OCI-LY1 (cell line): ENCODE measurements at regions not wholly inside any gene's neighbourhood (a gene's known extent, or its start where the extent isn't known, plus 50 kb on each side); places are given as distances from the start of the nearest gene placed in this dataset.

ENCODE experiments used
- H2AFZ ChIP-seq: fragments of 200-600 bp; sonication (generic), shearing (Covaris generic); 2 replicates; pipeline ENCODE4 v1.6.0; 2014; ENCODE audit warnings: antibody characterized with exemption, mild to moderate bottlenecking, low read length
- H3F3A ChIP-seq: fragments of 200-600 bp; sonication (generic), shearing (Covaris generic); 2 replicates; pipeline ENCODE4 v1.6.0; 2014; ENCODE audit warnings: mild to moderate bottlenecking, antibody characterized with exemption, low read length, moderate library complexity; ENCODE audit not compliant: insufficient read depth
- H3K27ac ChIP-seq: fragments of 200-600 bp; sonication (generic); 2 replicates; pipeline ENCODE4 v1.5.1; 2014; ENCODE audit warnings: low read length, mixed run types, mild to moderate bottlenecking, low read depth; ENCODE audit not compliant: poor library complexity, severe bottlenecking
- H3K27me3 ChIP-seq: fragments of 200-600 bp; sonication (generic); 2 replicates; pipeline ENCODE4 v1.6.0; 2014; ENCODE audit warnings: antibody characterized with exemption, mild to moderate bottlenecking, low read length, moderate library complexity; ENCODE audit not compliant: insufficient read depth
- H3K36me3 ChIP-seq: fragments of 200-600 bp; sonication (generic); 2 replicates; pipeline ENCODE4 v1.6.1; 2014; ENCODE audit warnings: mild to moderate bottlenecking, antibody characterized with exemption, low read length, moderate library complexity, mixed read lengths; ENCODE audit not compliant: insufficient read depth
- H3K4me1 ChIP-seq: fragments of 200-600 bp; sonication (generic); 2 replicates; pipeline ENCODE4 v1.5.1; 2014; ENCODE audit warnings: mild to moderate bottlenecking, low read length, moderate library complexity; ENCODE audit not compliant: insufficient read depth, severe bottlenecking
- H3K4me2 ChIP-seq: fragments of 200-600 bp; sonication (generic), shearing (Covaris generic); 2 replicates; pipeline ENCODE4 v1.6.1; 2014; ENCODE audit warnings: low read length
- H3K4me3 ChIP-seq: fragments of 200-600 bp; sonication (generic); 2 replicates; pipeline ENCODE4 v1.5.1; 2014; ENCODE audit warnings: low read length, low read depth, mild to moderate bottlenecking, mixed read lengths; ENCODE audit not compliant: poor library complexity, severe bottlenecking
- H3K79me2 ChIP-seq: fragments of 200-600 bp; shearing (Covaris generic); 2 replicates; pipeline ENCODE4 v1.6.1; 2016; ENCODE audit warnings: mixed run types, low read length, mixed read lengths; ENCODE audit not compliant: insufficient read depth
- H3K9ac ChIP-seq: fragments of 200-600 bp; sonication (generic), shearing (Covaris generic); 2 replicates; pipeline ENCODE4 v1.6.1; 2014; ENCODE audit warnings: mild to moderate bottlenecking, low read length, mixed read lengths
- H3K9me2 ChIP-seq: fragments of 200-600 bp; sonication (generic), shearing (Covaris generic); 2 replicates; pipeline ENCODE4 v1.6.1; 2014; ENCODE audit warnings: low read depth, mild to moderate bottlenecking, low read length, mixed read lengths
- H3K9me3 ChIP-seq: fragments of 200-600 bp; shearing (Covaris generic); 2 replicates; pipeline ENCODE4 v1.6.1; 2014; ENCODE audit warnings: low read length, mixed read lengths
- H4K20me1 ChIP-seq: fragments of 200-600 bp; sonication (generic), shearing (Covaris generic); 2 replicates; pipeline ENCODE4 v1.6.0; 2016; ENCODE audit warnings: mild to moderate bottlenecking, low read length; ENCODE audit not compliant: insufficient read depth
- EZH2 ChIP-seq: fragments of 200-600 bp; sonication (generic), shearing (Covaris generic); IDR thresholded peaks from 2 replicates; pipeline ENCODE4 v1.8.0; 2017; ENCODE audit warnings: borderline replicate concordance, mixed run types, mild to moderate bottlenecking, antibody characterized with exemption, low read length, moderate library complexity, mixed read lengths
- TF ChIP-seq, protein P1 (sequence below): fragments of 200-600 bp; sonication (generic), shearing (Covaris generic); IDR thresholded peaks from 2 replicates; pipeline ENCODE4 v1.5.1; 2017; ENCODE audit warnings: mild to moderate bottlenecking, antibody characterized with exemption, low read length, moderate library complexity, mixed read lengths

GRCh38 chr3:25156626-25157025, 271.4 kb upstream of the RARB start:
- Histone ChIP-seq H3F3A (no peaks in the 10 kb centered on the region), H3K27ac (no peak overlapping the region), H3K79me2 (no peaks in the 10 kb centered on the region), H3K27me3 (no peaks in the 10 kb centered on the region), H3K4me3 (no peak overlapping the region), H3K9me2 (no peaks in the 10 kb centered on the region), H3K36me3 (no peaks in the 10 kb centered on the region), H3K4me2 (no peak overlapping the region), H3K9me3 (no peaks in the 10 kb centered on the region), H3K4me1 (no peaks in the 10 kb centered on the region), H3K9ac (no peak overlapping the region), H2AFZ (no peak overlapping the region), H4K20me1 (no peaks in the 10 kb centered on the region)
- TF ChIP-seq EZH2: no peak
- TF ChIP-seq, protein P1, sequence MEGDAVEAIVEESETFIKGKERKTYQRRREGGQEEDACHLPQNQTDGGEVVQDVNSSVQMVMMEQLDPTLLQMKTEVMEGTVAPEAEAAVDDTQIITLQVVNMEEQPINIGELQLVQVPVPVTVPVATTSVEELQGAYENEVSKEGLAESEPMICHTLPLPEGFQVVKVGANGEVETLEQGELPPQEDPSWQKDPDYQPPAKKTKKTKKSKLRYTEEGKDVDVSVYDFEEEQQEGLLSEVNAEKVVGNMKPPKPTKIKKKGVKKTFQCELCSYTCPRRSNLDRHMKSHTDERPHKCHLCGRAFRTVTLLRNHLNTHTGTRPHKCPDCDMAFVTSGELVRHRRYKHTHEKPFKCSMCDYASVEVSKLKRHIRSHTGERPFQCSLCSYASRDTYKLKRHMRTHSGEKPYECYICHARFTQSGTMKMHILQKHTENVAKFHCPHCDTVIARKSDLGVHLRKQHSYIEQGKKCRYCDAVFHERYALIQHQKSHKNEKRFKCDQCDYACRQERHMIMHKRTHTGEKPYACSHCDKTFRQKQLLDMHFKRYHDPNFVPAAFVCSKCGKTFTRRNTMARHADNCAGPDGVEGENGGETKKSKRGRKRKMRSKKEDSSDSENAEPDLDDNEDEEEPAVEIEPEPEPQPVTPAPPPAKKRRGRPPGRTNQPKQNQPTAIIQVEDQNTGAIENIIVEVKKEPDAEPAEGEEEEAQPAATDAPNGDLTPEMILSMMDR: no peak

DNA sequence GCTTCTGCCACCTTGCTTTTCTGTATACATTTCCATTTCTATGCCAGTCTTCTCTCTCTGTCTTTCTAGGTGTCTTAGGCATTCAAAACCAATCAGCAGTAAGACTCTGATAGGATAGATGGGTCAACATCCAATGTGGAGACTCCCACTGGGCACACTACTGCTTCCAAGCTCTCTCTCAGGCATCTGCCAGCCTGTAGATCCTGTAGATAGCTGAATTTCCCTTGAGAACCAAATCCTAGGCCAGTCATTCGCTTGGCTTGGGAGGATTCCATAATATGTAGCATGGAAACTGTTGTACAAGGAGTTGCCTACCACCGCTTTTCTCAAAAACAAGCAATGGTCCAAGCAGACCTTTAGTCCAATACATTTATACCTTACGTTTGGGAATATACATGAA, 262.8 kb upstream of the RARB start:
- H3K9me3 ChIP-seq: no peaks in the 10 kb centered on the region
- H3K9me2 ChIP-seq: no peaks in the 10 kb centered on the region
- no peak overlapping the region for H3K27ac ChIP-seq
- H3K4me2 ChIP-seq: no peak overlapping the region
- H3K27me3 ChIP-seq: no peaks in the 10 kb centered on the region
- H3K79me2 ChIP-seq: no peaks in the 10 kb centered on the region
- no peak overlapping the region for H3K4me3 ChIP-seq
- no peaks in the 10 kb centered on the region for H3K36me3 ChIP-seq
- no peak for TF ChIP-seq EZH2
- TF ChIP-seq, protein P1: no peak
- H3K9ac ChIP-seq: no peak overlapping the region
- H3K4me1 ChIP-seq: no peaks in the 10 kb centered on the region
- no peak overlapping the region for H2AFZ ChIP-seq
- H4K20me1 ChIP-seq: no peaks in the 10 kb centered on the region
- H3F3A ChIP-seq: no peaks in the 10 kb centered on the region

DNA sequence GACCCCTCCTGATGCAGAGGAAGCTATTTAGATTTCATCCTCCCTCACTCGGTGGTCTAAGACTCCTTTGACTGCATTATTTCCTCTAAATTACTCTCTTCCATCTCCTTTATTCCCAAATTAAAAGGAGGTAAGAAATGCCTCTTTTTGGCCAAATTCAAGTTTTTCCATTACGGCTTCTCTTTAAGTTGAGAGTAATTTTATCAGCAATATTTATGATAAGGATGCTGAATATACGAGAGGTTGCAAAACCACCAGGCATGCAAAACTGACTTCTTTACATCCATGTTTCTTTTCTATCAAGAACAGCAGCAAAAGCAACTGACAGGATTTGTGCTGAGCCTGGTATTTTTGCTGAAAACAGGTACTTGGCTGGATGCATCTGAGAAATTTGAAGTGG, 262.0 kb upstream of the RARB start:
- Histone ChIP-seq H3K4me2 (no peak overlapping the region), H3K9me3 (no peaks in the 10 kb centered on the region), H3K4me3 (no peak overlapping the region), H3K27me3 (no peaks in the 10 kb centered on the region), H3F3A (no peaks in the 10 kb centered on the region), H3K9me2 (no peaks in the 10 kb centered on the region), H3K4me1 (no peaks in the 10 kb centered on the region), H2AFZ (no peak overlapping the region), H3K36me3 (no peaks in the 10 kb centered on the region), H3K9ac (no peak overlapping the region), H3K79me2 (no peaks in the 10 kb centered on the region), H3K27ac (no peak overlapping the region), H4K20me1 (no peaks in the 10 kb centered on the region)
- no peak for TF ChIP-seq EZH2
- TF ChIP-seq, protein P1: no peak
